ENCODE measurements at regions not wholly inside any gene's neighbourhood (a gene's known extent, or its start where the extent isn't known, plus 50 kb on each side); places are given as distances from the start of the nearest gene placed in this dataset.
A peak's percentile ranks its signal among the peaks of the same experiment; 100 is the strongest.

DNA sequence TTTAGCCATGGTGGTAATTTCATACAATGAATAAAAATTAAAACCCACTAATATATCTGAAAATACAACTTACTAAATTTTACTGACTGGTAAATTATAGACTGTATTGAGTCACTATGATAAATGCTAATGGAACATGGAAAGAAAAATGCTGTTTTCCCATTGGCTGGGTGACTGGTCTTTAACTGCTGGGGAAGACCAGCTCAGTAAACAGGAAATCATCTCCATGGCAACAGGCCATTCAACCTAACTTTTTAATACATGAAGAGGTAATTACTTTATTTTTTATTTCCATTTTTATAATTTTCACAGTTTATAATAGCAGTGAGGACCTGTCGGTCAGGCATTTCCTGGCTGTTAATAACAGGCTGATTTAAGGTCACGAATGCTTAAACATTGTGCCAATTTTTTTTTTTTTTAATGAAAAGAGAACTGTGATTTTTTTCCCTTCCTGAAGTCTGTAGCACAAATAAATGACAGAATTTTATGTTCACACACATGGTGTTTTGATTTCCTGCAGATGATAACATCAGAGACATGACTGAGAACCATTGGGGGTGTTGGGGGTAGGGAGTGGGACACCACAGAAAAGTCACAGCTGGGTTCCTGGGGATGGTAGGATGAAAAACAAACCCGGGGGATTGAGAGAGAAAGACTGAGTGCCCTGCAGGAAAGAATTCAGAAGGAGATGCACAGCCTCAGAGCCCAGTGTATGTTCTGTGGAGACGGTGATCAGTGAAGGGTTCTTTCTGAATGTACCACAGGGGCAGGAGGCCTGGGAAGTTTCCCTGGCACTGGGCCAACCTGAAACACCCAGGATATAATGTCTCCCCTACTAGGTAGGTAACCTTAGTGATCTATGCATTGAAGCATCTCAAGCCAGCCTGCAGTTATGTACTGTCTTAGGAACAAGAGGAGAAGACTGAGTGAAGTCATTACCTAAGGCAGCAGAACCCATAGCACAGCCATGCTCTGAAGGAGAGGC is 297.1 kb downstream of the COG6 start:
- no peak overlapping the region for H3K4me3 ChIP-seq (ENCODE audit: low read depth, low read length)
- peak; percentile 87 for DNase-seq (ENCODE audit: low read depth)
- TF ChIP-seq CTCF (conservative IDR thresholded peaks at IDR 0.05; ENCODE audit: low read depth, low read length), result no peak

GRCh38 chr13:39954476-39954875 is 299.0 kb downstream of the COG6 start:
- no peak overlapping the region for H3K4me3 ChIP-seq (ENCODE audit: low read depth, low read length)
- TF ChIP-seq CTCF (conservative IDR thresholded peaks at IDR 0.05; ENCODE audit: low read depth, low read length), result no peak
- no peak for DNase-seq (ENCODE audit: low read depth)

GRCh38 chr13:39955560-39955959 is 300.1 kb downstream of the COG6 start:
- no peak overlapping the region for H3K4me3 ChIP-seq (ENCODE audit: low read depth, low read length)
- no peak for DNase-seq (ENCODE audit: low read depth)
- TF ChIP-seq CTCF (conservative IDR thresholded peaks at IDR 0.05; ENCODE audit: low read depth, low read length), result no peak

DNA sequence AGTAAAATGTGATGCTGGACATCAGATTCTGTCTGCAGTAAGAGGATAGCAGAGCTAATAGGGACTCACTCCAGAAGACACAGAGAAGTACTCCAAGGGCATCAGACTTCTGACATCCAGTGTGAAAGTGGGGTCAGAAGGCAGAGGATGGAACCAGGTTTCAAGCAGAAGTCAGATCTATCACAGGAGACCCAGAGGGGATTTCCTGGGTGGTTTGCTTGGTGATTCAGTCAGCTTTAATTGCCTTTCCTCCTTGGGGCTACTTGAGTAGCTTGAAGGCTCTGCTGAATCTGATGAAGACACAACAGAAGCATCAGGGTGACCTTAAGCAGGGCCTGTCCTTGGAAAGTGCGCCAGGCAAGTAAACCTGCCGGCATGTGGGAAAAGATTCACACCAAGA is 300.6 kb downstream of the COG6 start:
- H3K4me3 ChIP-seq (ENCODE audit: low read depth, low read length), result no peak overlapping the region
- no peak for TF ChIP-seq CTCF (conservative IDR thresholded peaks at IDR 0.05; ENCODE audit: low read depth, low read length)
- DNase-seq (ENCODE audit: low read depth), result no peak

- DNase-seq (ENCODE audit: low read depth), result no peak
- TF ChIP-seq CTCF (conservative IDR thresholded peaks at IDR 0.05; ENCODE audit: low read depth, low read length), result no peak
- H3K4me3 ChIP-seq (ENCODE audit: low read depth, low read length), result no peak overlapping the region
Observed at GRCh38 chr13:39957868-39958677, 302.6 kb downstream of the COG6 start.

DNA sequence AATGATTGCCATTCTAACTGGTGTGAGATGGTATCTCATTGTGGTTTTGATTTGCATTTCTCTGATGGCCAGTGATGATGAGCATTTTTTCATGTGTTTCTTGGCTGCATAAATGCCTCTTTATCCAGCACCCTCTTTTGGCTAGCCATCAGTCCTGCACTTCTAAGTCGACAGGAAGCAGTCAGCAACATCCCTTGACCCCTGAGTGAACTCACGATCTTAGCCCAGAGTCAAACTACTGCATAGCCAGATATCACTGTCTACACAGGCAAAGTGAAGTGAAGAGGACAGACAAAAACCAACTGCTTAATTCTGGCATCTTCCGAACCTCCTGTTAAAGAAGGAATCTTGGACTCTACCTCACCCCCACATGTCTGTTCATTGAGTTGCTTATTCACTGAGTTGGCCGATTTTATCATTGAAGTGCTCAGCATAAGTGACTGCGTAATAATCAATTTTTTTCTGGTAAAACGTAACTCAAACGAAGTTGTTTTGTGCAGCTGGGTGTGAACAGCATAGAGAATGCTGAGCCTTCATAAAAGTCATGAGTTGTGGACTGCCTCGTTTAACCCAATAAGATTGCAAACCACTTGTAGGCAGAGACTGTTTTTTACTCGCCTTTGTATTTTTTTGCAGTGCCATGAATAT is 304.2 kb downstream of the COG6 start:
- TF ChIP-seq CTCF (conservative IDR thresholded peaks at IDR 0.05; ENCODE audit: low read depth, low read length), result no peak
- no peak overlapping the region for H3K4me3 ChIP-seq (ENCODE audit: low read depth, low read length)
- DNase-seq (ENCODE audit: low read depth), result peak; percentile 29

Data from choroid plexus epithelial cell (primary cell).